Stimulated activated CD4-positive, alpha-beta T cell treated with anti-CD3 and anti-CD28 coated beads, Interleukin-4, amount 100 ng/mL, for 4 hours (primary cell): ENCODE measurements at regions not wholly inside any gene's neighbourhood (a gene's known extent, or its start where the extent isn't known, plus 50 kb on each side); places are given as distances from the start of the nearest gene placed in this dataset.

Experiments used
- DNase-seq, 2 experiments: peaks; one replicate each; pipeline ENCODE4 v3.0.0-alpha.2; 2020

DNA sequence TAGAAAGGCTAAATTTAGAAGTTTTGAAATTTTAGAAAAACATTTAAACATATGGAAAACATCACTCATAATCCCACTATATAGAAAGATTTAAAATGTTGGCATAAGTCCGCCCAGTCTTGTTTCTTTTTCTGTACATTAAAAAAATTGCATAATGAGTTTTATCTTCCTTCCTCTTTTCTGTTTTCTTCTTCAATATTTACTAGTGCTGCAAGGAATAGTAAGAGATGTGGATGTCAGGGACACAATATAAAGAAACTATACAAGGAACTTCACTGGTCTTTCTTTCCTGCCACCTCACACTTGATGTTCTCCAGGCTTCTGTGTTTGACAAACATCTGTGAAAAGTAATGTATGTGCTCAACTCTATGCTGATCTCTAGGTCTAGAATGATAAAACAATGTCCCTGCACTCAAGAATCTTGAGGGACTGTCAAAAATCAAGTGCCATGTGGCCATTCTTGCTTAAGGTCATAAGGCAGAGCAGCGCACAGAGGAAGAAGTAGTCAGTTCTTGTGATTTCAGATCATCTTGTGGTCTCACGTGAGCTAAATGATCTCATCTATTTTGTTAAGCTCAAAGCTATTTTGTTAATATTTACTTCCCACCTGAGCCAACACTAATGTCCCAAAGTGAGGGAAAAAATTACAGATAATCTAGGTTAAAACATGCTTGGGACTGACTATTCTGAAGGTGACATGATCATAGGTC is 186.9 kb upstream of the OBI1 start:
- DNase-seq, result no peak

DNA sequence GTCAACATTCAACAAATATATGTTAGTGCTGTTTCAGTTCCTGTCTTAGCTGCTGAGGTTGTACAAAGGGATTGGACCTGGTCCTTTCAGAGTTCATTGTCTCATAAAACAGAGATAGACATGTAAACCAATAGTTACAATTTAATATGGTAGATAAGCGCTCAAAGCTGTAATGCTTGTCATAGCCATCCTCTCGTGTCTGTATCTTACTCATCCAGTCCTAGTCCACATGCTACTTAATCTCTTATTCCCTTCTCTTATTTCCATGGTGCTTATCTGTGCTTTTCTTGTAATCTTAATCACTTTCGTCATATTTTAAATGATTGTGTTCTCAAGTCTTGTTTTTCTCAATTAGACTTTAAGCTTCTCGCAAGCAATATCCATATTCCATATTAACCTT is 185.2 kb upstream of the OBI1 start:
- DNase-seq, result no peak

DNA sequence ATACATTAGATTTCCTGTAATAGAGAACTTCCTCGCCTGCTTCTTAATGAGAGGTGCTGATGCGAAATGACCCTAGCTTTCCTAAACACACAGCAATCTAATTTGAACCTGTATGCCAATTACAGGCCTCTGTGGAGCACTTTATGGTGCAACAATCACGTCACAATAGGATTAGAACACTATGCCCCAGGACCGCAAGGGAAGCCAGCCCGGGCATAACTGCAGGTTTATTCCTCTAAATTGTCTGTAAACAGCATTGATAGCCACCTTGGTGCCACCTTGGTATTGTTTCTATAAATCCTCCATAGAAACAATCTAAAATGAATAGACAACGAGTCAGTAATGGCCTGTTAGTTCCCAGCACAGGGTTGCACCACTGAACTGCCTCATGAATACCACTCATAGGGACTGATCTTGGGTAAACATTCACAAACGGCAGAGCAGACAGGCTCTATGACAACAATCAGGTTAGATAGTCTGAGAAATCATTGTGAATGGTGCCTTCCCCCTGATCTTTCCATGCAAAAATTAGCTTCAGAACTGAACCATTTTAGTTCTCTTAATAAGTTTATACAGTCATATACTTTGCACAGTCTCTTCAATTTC is 182.5 kb upstream of the OBI1 start:
- DNase-seq, result no peak

DNA sequence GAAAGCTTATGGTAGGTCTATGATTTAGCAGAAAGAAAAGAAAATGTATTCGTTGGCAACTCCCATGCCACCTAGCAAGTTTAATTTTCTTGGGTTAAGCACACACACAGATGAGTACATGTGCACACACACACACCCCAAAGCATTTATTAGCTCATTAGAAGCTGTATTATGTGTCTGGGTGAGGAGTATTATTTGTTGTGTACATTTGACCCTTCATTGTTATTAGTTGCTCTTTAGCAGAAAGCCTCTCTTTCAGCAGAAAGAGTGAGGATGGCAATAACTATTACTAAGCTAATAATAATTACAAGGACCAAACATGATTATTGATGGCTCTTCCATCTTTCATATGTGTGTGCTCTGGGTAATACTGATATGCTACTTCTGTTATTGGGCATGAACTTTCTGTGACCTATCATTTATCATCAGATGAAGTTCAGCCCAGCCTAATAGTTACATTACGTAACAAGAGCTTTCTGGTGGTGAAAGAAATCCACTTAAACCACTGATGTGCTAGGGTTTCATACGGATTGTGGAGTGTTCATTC is 177.4 kb upstream of the OBI1 start:
- no peak for DNase-seq

DNA sequence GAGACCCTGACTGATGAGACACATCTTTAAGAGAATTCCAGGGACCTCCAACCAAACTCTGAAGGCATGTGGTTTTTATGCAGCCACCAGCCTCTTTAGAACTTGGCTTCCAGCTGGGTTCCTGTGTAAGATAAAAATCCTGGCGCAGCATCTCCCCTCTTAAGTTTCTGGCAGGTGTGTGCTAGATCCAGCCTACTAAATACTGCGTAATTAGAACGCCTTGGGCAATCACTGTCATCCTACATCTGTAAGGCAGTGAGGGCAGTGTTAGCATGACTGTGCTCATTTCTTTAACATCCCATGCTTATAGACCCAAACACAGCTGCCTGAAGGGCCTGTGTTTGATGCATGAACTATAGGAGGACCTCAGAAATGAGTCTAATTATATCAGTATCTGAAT is 173.5 kb upstream of the OBI1 start:
- no peak for DNase-seq

DNA sequence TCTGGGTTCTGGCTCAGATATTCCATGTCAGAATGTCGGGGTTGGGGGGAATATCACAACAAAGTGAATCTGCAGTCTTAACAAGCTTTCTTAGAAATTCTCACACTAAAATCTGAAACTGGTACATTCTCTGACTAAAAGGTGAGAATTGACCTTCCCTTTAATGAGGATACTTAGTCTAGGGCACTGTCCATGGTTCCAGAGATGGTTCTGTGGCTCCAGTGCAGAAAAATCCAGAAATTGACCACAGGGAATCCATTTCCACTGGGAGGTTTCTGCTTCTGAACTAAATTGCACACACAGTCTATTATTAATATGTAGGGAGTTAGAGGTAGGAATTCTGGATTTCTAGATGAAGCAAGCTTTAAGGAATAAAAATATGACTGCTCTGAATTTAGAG is 171.6 kb upstream of the OBI1 start:
- DNase-seq, result no peak

DNA sequence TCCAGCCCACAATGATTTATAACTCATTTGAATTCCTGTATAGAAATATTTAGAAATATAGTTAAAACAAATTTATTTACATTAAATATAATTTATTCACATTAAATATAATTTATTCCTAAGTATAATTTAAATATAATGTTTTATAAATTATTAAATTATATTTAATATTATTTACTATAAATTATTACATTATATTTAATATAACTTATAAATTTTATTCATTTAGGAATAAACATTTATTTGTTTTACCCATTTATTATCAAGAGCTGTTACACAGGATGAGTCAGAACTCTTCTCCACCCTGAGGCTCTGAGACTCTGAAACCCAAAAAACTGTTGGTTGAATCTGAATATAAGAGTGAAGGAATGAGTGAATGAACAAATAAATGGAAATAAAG is 170.9 kb upstream of the OBI1 start:
- no peak for DNase-seq

DNA sequence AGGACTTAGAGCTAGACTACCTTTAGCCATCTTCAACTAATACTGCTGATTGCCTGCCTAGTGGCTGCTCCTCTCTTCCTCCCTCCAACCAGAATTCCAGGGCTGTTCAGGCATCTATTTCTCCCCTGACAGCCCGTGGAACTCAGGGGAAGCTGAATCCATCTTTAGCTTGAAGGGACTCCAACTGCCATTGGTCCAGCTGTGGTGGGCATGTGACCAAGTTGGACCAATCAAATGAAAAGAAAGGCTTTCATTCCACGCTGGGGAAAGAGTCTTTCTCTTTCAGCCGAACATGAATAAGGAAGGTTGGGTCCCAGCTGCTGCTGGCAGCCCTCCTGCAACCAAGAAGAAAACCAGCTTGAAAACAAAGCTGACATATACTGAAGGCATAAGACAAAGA is 168.5 kb upstream of the OBI1 start:
- no peak for DNase-seq

DNA sequence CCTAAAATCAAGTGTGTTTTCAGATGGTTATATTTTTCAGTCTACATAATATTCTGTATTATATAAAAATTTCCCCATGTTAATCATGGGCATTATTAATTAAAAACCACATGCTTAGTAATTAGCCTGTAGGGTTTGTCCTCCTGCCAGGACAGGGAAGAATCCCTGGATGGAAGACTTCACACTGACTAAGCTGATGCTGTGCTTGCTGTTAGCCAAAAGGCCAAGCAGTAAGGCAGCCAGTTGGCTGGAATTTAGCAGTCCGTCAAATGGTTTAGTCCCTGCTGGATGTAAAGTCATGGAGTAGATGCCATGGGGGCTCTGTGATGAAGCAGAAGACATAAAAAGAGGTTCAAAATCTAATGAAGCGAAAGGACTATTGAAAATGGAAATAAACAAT is 168.0 kb upstream of the OBI1 start:
- no peak for DNase-seq

DNA sequence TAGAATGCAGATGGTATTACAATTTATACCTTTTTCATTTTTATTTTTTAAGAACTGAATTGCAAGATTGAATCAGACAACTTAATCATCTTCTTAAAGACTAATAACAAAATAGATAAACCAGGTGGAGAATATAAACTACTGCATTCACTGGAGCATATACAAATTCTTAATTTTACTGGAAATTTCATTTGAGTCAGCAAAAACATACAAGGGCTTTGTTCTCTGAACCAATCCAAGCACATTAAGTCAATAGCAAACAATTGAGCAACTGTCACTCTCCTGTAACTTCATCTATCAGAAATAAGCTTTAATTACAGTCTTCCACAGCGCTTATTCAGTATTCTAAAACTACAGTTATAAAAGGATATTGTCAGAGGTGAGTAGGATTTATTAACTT is 167.4 kb upstream of the OBI1 start:
- DNase-seq, result no peak

DNA sequence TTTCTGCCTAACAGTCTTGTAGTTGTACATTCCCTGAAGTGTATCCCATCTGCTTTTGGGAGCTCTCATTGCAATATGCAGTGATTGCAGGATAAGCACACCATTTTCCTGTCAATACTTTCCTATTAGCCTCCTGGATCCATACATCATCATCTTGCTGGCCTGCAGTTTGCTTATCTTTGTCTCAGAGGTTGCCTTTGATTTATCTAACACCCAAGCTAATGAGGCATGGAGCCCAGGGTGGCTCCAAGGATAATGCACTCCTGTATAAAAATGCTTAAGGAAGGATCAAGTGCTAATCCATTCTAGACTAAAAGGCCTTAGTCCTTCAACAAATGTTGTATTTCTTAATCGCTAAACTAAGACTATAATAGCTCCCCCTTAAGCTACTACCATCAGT is 161.6 kb upstream of the OBI1 start:
- DNase-seq, result no peak

DNA sequence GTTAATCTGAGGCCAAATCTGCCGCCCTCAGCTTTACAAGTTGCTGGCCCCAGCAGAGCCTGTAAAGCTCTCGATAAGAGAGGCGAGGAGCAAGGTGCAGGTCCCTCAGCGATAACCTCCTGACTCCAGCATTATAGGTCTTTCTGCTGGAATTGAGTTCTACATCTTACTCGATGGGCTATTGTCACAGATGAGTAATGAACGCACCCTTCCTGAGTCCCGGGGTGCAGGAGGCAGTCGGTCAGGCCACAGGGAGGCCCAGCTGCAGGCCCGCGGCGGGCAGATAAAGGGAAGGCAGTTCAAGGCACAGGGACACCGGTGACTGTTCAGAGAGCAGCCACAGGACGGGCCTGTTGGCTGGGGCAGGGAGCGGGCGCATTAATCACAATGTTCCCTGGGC is 157.6 kb upstream of the OBI1 start:
- DNase-seq, result no peak

DNA sequence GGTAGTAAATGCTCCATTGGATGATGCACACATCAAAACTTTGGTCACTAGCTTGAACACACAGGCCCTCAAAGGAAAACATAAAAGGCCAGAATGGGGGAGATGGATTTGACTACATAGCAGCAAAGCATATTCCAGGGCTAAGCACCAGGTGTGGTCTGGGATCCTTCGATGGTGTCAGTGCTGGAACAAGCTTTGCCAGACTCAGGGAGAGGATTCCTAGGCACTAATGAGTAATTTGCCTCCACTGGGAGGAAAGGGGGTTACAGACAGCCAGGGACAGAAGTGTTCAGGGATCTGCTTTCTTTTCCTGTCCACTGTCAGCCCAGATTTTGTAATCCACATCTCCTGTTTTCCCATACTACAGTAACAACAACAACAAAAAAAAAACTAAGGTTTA is 157.2 kb upstream of the OBI1 start:
- DNase-seq, result no peak

DNA sequence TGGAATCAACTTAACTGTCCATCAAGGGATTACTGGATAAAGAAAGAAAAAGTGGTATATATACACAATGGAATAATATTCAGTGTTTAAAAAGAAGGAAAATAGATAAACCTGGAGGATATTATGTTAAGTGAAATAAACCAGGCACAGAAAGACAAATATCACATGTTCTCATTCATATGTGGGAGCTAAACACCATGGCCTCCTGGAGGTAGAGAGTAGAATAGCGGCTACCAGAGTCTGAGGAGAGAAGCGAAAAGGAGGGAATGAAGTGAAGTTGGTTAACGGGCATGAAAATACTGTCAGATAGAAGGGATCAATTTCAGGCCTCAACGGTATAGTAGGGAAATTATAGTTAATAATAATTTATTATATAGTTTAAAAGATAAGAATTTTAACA is 147.5 kb upstream of the OBI1 start:
- no peak for DNase-seq

DNA sequence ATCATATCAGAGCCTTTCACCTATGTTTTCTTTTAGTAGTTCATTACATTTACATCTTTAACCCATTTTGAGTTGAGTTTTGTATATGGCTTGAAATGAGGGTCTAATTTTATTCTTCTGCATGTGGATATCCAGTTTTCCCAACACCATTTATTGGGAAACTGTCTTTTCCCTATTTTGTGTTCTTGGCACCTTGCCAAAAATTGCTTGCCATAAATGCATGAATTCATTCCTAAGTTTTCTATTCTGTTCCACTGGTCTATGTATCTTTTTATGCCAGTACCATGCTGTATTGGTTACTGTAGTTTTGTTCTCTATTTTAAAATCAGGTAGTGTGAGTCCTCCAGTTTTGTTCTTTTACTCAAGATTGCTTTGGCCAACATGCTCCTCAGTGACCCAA is 144.0 kb upstream of the OBI1 start:
- DNase-seq, result no peak

DNA sequence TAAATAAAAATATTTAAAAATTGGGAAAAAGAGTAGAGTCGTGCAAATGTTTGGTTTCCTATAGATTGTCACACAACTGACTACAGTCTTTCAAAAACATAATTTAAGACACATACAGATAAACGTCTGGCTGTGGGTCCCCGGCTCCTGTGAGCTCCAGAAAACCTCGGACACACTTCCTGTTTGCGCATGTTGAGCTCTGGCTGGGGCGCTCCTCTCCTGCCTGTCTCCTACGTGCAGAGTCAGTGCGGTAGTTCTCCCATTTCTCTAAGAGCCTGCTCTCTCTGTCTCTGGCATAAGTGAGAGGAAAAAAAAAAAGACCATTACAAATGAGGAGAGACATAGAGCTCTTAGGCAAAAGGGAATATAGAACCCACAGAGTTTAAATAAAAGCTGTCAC is 128.2 kb upstream of the OBI1 start:
- DNase-seq, result no peak

DNA sequence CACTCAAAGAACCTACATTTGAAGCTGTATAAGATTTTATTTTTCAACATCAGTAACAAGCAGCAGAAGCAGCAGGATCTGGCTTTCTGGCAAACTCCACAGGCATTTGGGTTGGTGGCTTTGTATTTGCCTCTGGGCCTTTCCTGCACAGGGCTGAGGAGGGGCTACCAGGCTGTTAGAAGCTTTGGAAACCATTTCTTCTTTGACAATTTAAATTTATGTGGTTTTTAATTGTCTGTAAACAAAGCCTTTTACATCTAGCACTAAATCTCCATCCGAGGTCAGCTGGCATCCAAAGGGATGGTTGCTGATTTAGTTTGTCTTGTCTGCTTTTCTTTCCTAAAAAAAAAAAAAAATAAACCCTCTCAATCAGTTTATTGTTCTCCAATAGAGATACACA is 127.5 kb upstream of the OBI1 start:
- DNase-seq, result no peak

DNA sequence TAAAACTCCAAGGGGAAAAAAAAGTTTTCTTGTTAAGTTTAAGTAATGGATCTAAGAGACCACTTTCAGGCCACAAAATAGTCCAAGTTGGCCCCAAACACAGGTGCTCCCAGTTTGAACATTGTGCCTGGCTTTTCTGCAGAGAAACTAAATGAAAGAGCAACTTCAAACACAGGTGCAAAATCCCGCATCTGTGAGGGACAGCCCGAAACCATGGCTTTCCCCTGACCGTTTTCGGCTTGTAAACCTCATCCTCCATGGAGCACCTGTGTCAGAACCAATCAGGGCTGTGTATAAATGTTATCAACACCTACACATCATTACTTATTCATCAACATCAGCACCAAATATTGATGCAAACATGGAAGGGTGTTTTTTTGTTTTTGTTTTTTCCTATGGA is 126.8 kb upstream of the OBI1 start:
- DNase-seq, result no peak

DNA sequence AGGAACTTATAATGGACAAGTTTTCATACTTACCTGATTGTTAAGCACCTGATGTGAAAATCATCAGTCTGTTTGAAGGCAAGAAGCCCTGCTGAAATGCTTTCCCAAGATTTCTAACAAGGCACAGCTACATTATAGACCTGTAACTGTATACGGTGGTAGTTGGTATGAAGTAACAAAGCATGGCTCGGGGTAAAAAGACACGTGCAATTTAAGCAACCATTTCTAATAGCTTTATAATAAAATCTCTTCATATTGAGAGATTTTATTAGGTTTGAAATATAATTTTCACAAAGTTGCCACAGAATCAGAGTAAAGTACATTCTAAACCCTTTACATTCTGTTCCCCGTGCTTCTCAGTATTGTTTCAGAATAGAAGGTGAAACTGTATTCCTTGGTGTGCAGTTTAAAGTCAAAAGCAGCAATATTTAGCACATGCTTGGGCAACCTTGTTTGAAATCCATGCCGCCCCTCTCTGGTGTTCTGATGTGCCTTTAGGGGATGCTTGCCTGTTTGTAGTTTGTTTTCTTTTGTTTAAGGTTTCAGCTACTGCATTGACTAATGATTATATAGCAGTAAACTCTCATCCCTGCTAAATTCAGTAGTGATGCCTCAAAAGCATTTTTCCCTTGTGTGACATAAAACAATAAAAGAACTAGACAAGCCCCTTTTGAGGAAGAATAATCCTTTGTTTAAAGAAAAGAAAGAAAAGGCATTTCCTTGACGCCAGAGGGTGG is 125.2 kb upstream of the OBI1 start:
- DNase-seq, result no peak

DNA sequence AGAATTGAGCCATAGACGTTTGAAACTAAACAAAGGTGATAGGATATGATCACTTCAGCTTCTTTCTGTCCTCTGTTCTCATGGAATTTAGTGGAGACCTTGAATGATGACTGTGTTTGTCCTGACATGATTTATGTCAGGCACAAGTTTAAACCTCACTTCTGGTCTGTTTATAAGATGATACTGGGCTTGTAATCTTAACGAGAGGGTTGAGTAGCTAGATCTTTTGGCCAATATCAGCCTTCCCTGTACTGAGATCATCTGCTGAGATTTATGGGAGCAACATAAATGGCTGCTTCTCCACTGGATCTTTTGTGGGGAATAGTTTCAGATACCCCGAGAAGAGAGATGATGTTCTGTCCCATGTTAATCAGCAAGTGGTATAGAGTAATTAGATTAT is 121.8 kb upstream of the OBI1 start:
- DNase-seq, result no peak

DNA sequence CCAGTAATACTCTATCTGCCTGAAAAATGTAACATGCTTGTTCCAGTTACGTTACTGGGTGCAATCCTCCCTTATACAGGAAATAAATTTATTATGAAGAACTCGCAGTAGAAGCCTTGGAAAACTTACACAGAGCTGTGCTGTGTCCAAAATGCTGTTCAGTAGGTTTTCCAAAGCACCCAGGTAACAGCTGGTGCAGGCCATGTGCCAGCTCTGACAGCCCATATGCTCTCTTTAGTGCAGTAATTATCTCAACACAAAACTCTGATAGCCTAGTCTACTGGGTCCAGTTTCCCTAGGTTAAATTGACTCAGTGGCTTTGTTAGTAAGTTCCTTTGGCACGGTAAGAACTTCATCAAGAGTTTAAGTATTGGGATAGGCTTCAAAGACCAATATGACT is 120.7 kb upstream of the OBI1 start:
- DNase-seq, result no peak

DNA sequence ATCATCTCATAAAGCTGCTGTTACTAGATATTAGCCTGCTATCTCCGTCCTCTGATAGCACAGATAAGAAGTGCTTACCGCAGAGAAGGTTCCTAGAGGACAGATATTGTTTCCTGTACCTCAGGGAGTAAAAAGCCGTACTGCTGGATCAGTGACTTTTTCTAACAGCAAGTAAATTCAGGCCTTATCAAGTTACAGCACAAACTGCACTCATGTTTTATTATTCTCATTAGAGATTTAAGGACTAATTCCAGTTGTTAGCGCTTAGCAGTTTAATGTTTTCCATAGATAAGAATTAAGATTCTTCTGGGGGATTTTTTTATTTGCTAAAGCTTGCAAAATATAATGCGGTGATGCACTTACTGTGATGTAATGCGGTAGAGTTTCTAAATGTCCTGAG is 119.0 kb upstream of the OBI1 start:
- DNase-seq, result no peak

DNA sequence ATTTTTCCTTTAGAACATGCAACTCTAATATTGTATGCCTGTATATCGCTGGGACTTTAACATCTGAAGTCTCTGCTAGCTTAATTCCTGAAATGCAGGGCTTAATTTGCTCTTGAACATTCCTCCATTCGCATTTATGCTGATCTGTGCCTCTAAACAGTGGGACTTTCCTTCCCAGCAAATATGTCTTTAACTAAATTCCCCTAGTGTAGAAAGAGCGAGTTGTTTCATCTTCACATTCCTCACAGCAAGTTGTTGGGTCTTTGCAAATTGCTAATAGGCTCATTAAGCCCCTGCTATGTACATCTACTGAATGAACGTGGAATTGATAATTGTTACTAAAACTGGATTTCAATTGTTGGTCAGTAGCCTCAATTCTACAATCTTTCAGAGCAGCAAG is 118.4 kb upstream of the OBI1 start:
- no peak for DNase-seq

DNA sequence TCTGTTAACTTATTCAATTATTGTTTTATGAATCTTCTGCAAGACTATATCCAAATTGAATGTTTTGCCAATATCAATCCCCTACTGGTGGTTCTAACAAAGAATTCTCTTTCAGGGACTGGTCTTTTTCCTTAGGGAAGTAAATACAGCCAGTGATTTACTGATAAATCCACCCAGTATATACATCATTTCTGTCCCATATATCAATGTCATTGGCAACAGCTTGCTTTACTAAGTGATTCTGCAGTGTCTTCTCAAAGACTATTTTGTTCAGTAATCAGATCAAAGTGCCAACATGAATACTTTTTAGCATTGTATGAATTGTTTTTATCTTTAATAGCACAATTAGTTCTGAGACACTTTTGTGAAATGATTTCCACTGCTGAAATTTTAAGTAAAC is 114.0 kb upstream of the OBI1 start:
- DNase-seq, result no peak
